GM18907 (cell line): ENCODE measurements at regions not wholly inside any gene's neighbourhood (a gene's known extent, or its start where the extent isn't known, plus 50 kb on each side); places are given as distances from the start of the nearest gene placed in this dataset.
"Not testable (repeated sequence)": the region's sequence is repeated elsewhere in the genome, so short reads cannot be mapped to it uniquely, and the experiment has no call there.

ENCODE experiments used
- ATAC-seq: cut with Tn5 transposase; IDR thresholded peaks from one replicate; pipeline ENCODE4 v1.9.1; 2021; ENCODE audit warnings: mild to moderate bottlenecking, moderate library complexity; ENCODE audit not compliant: unreplicated experiment

DNA sequence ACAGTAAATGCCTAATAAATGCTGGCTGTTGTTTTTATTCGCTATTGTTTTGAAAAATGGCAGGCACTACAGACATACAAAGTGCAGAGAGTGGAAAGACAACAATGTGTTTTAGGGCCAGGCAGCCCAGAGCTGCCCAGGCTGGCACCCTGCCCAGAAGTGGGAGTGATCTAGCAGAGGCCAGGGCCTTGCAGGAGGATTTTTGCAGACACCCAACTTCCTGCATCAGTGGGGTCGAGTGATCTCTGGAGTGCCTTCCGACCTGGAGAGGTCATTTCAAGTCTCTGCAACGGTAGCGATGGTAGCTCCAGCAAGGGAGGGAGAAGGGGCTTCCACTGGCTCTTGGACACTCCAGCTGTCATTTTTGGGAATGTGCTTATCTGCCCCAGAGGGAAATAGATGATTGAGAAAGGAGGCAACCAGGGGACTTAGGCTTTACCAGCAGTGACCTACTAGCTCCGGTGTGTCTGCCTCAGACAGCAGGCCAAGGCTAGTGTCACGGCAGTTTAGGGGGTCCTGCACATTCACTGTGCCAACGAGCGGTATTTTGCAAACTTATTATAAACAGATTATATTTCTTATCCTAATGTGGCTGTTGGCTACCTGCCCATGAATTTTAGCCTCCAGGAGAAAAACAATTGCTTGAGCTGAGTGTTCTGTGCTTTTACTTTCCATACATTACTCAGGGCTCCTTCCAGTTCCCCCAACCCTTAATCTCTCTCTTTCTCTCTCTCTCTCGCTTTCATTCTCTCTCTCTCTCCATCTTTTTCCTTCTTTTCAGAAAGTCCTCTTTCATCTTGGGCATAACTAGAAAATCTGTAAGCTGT, 153.9 kb upstream of the PLGLB2 start:
- ATAC-seq: not testable (repeated sequence)

- ATAC-seq: not testable (repeated sequence)
These were observed 153.3 kb upstream of the PLGLB2 start for GRCh38 chr2:87594611-87594992.

DNA sequence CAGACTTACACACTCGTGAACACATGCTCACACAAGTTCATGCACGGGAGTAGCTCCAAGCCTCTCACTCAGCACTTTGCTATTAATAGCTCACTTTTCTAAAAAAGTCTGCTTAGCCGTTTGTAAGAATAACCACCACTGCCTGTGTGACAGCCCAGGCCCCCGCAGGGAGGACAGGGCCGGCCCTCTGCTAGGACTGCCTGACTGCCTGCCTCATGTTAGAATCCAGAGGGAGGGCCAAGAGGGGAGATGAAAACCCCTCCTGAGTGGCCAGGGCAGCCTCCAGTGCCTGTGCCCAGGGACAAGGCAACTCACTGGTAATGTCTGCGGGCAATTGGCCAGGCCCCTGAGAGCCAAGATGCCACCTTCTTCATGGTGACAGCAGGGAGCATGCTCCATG, 152.9 kb upstream of the PLGLB2 start:
- not testable (repeated sequence) for ATAC-seq

DNA sequence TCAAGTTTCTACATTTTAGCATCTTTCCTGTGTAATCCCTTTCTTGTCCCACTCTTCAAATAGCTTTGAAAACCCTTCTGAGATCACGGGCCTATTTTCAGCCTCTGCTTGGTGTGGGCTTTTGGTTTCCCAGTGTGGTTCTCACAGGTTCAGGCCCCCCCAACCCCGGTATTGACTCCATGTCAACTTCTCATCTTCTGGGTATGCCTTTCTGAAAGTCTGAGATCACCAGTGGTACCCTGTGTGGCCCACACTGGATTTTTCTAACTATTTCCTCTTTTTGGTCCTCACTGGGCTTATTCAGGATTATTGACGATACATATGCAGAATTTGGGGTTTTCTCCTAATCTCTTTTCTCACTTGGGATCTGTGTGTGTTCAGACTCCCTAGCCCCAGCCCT, 146.9 kb upstream of the PLGLB2 start:
- not testable (repeated sequence) for ATAC-seq

DNA sequence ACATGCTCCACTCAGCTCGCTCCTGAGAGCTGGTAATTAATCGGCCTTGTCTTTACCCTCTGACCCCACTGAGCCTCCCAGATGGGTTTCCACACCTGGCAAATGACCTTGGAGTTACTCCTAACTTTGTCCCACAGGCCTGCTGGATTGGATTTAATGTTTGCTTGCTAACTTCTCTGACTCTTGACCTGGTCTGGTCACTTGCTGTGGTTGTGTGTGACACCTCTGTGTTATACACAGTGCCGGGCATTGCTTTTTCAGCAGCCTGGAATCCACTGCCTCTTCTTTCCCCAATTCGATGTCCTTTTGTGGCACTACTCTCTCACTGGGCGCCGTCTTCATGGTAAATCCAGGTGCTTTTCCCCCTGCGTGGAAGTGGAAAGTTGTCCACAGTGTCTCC, 145.8 kb upstream of the PLGLB2 start:
- ATAC-seq: not testable (repeated sequence)

DNA sequence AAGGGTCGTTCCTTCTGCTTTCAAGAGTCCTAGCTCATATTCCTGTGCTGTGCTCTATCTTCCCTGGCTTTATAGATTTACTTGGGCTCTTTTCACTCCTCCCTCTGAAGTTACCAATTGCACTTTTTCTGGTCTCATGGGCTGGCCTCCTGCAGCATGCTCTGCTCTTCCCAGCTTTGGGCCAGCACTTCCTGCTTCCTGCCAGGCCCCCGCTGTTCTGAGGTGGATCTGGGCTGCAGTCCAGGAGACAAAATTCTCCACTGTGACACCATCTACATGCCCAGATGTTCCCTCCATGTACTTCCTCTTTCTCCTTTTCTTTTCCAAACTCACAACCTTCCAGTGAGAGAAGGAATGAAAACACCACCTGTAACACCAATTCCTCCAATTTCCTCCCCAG, 145.2 kb upstream of the PLGLB2 start:
- ATAC-seq: not testable (repeated sequence)

GRCh38 chr2:87603418-87604278, 144.2 kb upstream of the PLGLB2 start:
- not testable (repeated sequence) for ATAC-seq

- ATAC-seq: not testable (repeated sequence)
These were observed 143.5 kb upstream of the PLGLB2 start for GRCh38 chr2:87604279-87604818.

- not testable (repeated sequence) for ATAC-seq
These were observed 142.9 kb upstream of the PLGLB2 start for GRCh38 chr2:87604980-87605379.

DNA sequence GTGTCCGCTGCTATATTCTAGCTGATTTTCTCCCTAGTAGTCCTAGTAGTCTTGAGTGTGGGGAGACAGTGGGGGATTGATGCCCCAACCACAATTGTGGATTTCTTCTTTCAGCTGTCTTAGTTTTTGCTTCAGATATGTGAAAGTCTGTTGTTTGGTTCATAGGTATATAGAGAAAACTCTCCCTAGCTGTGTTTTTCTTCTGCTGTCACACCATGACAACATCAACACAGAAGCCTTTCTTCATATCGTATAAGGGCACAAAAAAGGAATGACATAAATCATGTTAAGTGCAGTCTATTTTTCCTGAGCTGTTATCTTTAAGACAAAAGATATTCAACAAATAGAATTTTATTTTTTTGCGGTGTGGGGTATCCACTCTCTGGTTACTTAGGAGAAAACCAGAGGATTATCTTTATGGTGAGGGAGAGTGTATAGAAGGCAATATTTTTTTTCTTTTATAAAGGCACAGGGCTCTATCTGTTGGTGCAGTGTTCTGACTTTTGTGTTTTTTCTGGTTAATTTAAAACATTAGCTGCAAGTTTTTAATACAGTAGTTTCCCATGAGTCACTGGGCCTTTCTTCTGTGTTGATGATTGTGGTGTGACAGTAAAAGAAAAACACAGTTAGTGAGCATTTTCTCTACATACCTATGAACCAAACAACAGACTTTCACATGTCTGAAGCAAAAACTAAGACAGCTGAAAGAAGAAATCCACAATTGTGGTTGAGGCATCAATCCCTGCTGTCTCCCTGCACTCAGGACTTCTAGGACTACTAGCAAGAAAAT, 139.3 kb upstream of the PLGLB2 start:
- not testable (repeated sequence) for ATAC-seq

GRCh38 chr2:87610974-87611373, 136.9 kb upstream of the PLGLB2 start:
- not testable (repeated sequence) for ATAC-seq

DNA sequence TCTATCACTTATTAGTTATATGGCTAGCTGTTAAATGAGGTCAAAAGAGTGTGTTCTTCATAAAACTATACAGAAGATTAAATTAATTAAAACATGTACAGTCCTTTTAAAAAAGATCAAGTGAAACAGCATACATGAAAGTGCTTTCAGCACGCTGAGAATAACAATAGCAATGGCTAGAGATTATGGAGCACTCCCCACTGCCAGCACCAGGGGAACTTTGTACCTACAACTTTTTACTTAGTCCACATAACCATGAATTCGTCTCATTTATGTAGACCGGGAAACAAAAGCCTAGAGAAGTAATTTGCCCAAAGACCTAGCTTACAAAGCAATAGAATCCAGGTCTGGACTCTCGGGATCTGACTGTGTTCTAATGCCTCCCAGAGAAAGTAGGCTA, 136.5 kb upstream of the PLGLB2 start:
- not testable (repeated sequence) for ATAC-seq

- not testable (repeated sequence) for ATAC-seq
These were observed 135.9 kb upstream of the PLGLB2 start for GRCh38 chr2:87611956-87612355.

DNA sequence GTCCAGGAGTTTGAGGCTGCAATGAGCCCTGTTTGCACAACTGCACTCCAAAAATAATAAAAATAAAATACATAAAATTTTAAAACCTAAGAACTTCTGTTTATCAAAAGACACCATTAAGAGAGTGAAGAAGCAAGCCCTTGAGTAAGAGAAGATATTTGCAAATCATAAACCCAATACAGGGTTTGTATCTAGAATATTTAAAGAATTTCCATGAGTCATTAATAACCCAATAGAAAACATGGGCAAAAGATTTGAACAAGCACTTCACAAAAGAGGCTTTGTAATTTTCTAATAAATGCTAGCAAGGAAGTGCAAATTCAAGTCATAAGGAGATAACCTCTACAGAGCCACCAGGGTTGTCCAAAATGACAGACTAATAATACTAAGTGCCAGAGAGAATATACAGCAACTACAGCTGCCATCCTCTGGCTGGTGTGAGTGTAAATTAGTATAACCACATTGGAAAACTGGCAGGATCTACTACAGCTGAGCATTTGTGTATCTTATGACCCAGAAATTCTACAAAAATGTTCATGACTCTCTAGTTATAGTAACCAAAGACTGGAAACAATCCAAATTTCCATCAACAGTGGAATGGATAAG, 133.0 kb upstream of the PLGLB2 start:
- not testable (repeated sequence) for ATAC-seq

DNA sequence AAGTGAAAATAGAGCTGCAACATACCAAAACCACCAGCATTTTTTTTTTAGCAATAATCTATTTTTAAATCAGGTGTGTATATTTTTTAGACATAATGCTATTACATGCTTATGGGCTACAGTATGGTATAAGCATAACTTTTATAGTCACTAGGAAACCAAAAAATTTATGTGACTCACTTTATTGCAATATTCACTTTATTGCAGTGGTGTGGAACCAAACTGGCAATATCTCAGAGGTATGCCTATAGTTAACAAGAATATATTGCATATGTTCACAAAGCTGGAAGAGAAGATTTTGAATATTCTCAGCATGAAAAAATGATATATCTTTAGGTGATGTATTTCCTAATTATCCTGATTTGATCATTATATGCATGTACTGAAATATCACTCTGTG, 128.8 kb upstream of the PLGLB2 start:
- ATAC-seq: not testable (repeated sequence)

- not testable (repeated sequence) for ATAC-seq
These were observed 126.7 kb upstream of the PLGLB2 start for GRCh38 chr2:87621139-87621538.

DNA sequence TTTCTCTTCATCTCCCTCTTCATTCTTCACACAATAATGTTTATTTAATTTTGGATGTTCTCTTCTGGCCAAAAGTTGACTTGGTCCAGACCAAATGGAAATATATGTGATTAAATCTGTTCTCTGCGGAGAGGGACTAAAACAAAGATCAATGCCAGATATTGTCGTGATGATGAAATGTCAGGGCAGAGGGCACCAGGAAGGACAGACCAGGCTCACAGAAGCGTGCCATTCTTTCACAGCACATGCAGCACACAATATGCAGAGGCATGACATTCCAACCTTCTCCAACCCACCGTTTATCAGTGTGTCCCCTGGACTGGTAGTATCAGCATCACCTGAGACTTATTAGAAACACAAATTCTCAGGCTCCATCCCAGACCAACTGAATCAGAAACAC, 125.2 kb upstream of the PLGLB2 start:
- not testable (repeated sequence) for ATAC-seq

DNA sequence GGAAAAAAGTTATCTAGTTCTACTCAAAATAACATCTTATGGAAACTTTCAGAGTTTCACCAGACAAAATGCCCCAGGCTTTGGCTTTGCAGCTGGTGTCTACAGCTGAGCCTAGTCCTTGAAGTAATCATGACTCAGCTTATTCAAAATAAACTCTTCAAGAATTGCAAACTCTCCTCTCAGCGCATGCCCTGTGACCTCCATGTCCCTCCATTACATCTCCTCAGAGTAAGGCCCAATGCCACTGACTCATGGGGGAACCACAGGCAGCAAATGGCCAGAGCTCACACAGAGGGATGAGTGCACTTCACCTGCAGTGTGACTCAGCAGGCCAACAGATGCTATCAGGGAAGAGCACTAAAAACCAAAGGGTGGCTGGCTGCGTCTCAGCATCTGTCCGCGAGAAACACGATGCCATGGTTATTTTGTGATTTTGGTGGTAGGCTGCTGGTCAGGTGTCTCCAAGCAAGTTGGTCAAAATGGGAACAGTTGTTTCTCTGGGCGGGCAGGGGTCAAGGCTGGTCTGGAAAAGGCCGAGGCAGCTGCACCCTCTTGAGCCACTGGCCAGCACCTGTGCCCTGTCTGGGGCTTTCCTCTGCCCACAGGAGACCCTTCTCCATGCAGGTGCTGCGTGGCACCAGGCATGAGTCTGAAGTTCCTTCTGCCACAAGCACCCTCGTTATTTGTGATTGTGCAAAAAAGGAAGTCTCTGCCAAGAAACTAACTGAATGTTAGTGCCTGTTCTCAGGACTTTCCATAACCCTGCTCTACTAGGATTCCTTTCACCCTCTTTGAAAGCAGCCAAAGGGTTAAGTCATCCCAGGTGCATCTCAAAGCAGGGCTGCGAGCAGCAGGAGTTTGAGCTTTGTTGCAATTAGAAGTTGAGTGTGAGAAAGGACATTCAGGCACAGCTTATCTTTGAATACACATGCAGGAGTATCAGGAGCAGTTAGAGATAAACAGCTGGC, 118.1 kb upstream of the PLGLB2 start:
- ATAC-seq: not testable (repeated sequence)

DNA sequence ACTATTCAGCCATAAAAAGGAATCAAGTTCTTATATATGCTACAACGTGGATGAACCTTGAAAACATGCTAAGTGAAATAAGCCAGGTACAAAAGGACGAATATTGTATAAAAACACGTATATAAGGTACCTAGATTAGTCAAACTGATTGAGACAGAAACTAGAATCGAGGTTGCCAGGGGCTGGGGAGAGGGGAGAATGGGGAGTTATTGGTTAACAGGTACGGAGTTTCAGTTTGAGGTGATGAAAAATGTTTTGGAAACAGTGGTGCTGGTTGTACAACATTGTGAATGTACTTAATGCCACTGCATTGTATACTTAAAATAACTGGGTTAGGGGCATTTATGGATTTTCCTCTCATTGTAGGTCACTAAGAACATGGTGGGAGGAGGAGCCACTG, 117.0 kb upstream of the PLGLB2 start:
- peak; percentile 68 for ATAC-seq
